Activated CD4-positive, alpha-beta T cell treated with anti-CD3 and anti-CD28 coated beads for 36 hours (primary cell): ENCODE measurements at regions not wholly inside any gene's neighbourhood (a gene's known extent, or its start where the extent isn't known, plus 50 kb on each side); places are given as distances from the start of the nearest gene placed in this dataset.
"Not testable (repeated sequence)": the region's sequence is repeated elsewhere in the genome, so short reads cannot be mapped to it uniquely, and the experiment has no call there.

Experiments used
- ATAC-seq: fragments of 200-7000 bp; cut with Tn5 transposase; one replicate; pipeline ENCODE4 v1.10.0; 2021; ENCODE audit warnings: mild to moderate bottlenecking, moderate library complexity
- CTCF ChIA-PET: fragments of 350-600 bp; sonication (Branson Sonifier 250); formaldehyde crosslinking; loops from one replicate; lab custom pipeline; 2021; ENCODE audit warnings: antibody characterized with exemption; lab: Charles Lee
- POLR2A ChIA-PET: fragments of 350-600 bp; sonication (Branson Sonifier 250); formaldehyde crosslinking; loops from one replicate; lab custom pipeline; 2021; ENCODE audit warnings: antibody characterized with exemption, inconsistent platforms; lab: Charles Lee
- DNase-seq: peaks from one replicate; pipeline ENCODE4 v3.0.0-alpha.2; 2020
- H3K27ac Mint-ChIP-seq: one replicate; pipeline ENCODE4 v1.8.0; 2021; ENCODE audit warnings: mixed read lengths
- H3K27me3 Mint-ChIP-seq: one replicate; pipeline ENCODE4 v1.8.0; 2021; ENCODE audit warnings: mixed read lengths
- H3K36me3 Mint-ChIP-seq: one replicate; pipeline ENCODE4 v1.8.0; 2021; ENCODE audit warnings: low read depth, mixed read lengths
- H3K4me1 Mint-ChIP-seq: one replicate; pipeline ENCODE4 v1.8.0; 2021; ENCODE audit warnings: mixed read lengths
- H3K4me3 Mint-ChIP-seq: one replicate; pipeline ENCODE4 v1.8.0; 2021; ENCODE audit warnings: mild to moderate bottlenecking, moderate library complexity, mixed read lengths
- H3K9me3 Mint-ChIP-seq: one replicate; pipeline ENCODE4 v1.8.0; 2021; ENCODE audit warnings: low read depth, mixed read lengths
- intact Hi-C, 2 experiments: fragments of 100-400 bp; cut with DNase I in 1 of 2; cut with micrococcal nuclease in 1 of 2; formaldehyde crosslinking; loops; one replicate each; pipeline versions ENCODE4 v1.14.2 to v1.15.1; 2022 to 2024; cut with DNase I, micrococcal nuclease

DNA sequence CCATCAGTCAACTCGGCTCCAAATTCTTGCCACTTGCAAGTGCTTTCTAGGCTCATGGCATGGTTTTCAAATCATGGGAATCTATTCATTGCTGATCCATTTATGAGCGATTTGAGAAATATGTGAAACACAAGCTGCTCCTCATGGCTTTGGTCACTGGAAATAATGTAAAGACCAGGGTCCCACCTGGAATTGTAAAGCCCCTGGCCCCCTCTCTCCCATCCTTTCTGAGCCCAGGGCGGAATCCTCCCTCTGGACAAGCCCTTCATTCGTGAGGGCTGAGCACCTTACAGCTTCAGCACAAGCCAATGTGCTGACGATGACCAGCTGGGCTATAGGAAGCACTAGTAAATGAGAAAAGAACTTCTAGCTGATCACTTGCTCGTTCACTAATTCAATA is 96.0 kb downstream of the RNASET2 start:
- no peaks in the 10 kb centered on the region for H3K36me3 Mint-ChIP-seq
- H3K27ac Mint-ChIP-seq, result no peak overlapping the region
- ChIA-PET CTCF (interaction anchor here (0.7 to 2.8 kb wide), 4 partner anchors 8 to 130 kb away, joined by 3 to 8 read pairs (median 4); no protein-coding TSS in a partner anchor), POLR2A (no interaction called here)
- intact Hi-C loops, result loop anchor here in 1 of 2 experiments (5.0 kb wide), 1 partner anchor 63 kb away; no protein-coding TSS in a partner anchor
- H3K4me3 Mint-ChIP-seq, result no peak overlapping the region
- peaks cover 8% of the 10 kb centered on the region for H3K27me3 Mint-ChIP-seq
- H3K9me3 Mint-ChIP-seq, result no peaks in the 10 kb centered on the region
- DNase-seq, result no peak
- no peak for ATAC-seq
- H3K4me1 Mint-ChIP-seq, result peaks cover 7% of the 10 kb centered on the region

- ChIA-PET POLR2A (no interaction called here), CTCF (no interaction called here)
- intact Hi-C loops, result no loop called here
- no peak for DNase-seq
- H3K27ac Mint-ChIP-seq, result no peak overlapping the region
- H3K27me3 Mint-ChIP-seq, result peaks cover under 1% of the 10 kb centered on the region
- H3K4me3 Mint-ChIP-seq, result no peak overlapping the region
- H3K36me3 Mint-ChIP-seq, result no peaks in the 10 kb centered on the region
- H3K9me3 Mint-ChIP-seq, result no peaks in the 10 kb centered on the region
- ATAC-seq, result no peak
- peaks cover 5% of the 10 kb centered on the region for H3K4me1 Mint-ChIP-seq
Observed at GRCh38 chr6:166855416-166855815, 100.9 kb downstream of the RNASET2 start.

- intact Hi-C loops, result no loop called here
- no peak overlapping the region for H3K4me3 Mint-ChIP-seq
- ChIA-PET CTCF (no interaction called here), POLR2A (no interaction called here)
- H3K9me3 Mint-ChIP-seq, result no peaks in the 10 kb centered on the region
- no peak for DNase-seq
- H3K27ac Mint-ChIP-seq, result no peak overlapping the region
- ATAC-seq, result no peak
- H3K27me3 Mint-ChIP-seq, result no peaks in the 10 kb centered on the region
- H3K4me1 Mint-ChIP-seq, result peaks cover 5% of the 10 kb centered on the region
- no peaks in the 10 kb centered on the region for H3K36me3 Mint-ChIP-seq
Observed at GRCh38 chr6:166853371-166854325, 102.7 kb downstream of the RNASET2 start.

GRCh38 chr6:166852451-166852975 is 103.8 kb downstream of the RNASET2 start:
- Mint-ChIP-seq H3K4me1 (peaks cover 5% of the 10 kb centered on the region), H3K36me3 (no peaks in the 10 kb centered on the region), H3K27ac (no peak overlapping the region), H3K9me3 (peaks cover 2% of the 10 kb centered on the region), H3K27me3 (no peaks in the 10 kb centered on the region), H3K4me3 (no peak overlapping the region)
- ATAC-seq (peak; percentile 26), DNase-seq (peak; percentile 38)
- CTCF ChIA-PET, result interaction anchor here (1.0 kb wide), 2 partner anchors 8 to 11 kb away, joined by 3 read pairs; no protein-coding TSS in a partner anchor
- intact Hi-C loops, result no loop called here
- POLR2A ChIA-PET, result no interaction called here

DNA sequence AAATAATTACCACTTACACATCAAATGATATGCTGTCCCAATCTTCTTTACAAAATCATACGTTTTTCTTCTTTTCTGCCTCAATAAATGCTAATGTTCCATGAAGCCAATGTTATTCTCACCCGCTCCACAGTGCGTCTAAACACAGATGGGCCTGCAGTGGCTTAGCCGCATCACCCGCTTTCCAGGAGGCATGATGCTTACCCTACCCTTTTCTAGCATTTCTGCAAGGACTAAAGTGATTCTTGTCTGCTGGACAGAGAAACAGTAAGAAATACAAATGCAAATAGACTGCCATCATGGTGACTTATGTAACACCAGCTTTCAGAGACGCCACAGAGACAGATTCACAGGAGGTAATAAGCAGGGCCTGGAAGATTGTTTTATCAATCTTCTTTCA is 104.4 kb downstream of the RNASET2 start:
- ChIA-PET CTCF (interaction anchor here (1.0 kb wide), 2 partner anchors 8 to 11 kb away, joined by 3 read pairs; no protein-coding TSS in a partner anchor), POLR2A (no interaction called here)
- H3K4me1 Mint-ChIP-seq, result peaks cover 5% of the 10 kb centered on the region
- peaks cover 2% of the 10 kb centered on the region for H3K9me3 Mint-ChIP-seq
- no peak overlapping the region for H3K4me3 Mint-ChIP-seq
- H3K27ac Mint-ChIP-seq, result no peak overlapping the region
- ATAC-seq (no peak), DNase-seq (no peak)
- no peaks in the 10 kb centered on the region for H3K36me3 Mint-ChIP-seq
- intact Hi-C loops, result no loop called here
- no peaks in the 10 kb centered on the region for H3K27me3 Mint-ChIP-seq

DNA sequence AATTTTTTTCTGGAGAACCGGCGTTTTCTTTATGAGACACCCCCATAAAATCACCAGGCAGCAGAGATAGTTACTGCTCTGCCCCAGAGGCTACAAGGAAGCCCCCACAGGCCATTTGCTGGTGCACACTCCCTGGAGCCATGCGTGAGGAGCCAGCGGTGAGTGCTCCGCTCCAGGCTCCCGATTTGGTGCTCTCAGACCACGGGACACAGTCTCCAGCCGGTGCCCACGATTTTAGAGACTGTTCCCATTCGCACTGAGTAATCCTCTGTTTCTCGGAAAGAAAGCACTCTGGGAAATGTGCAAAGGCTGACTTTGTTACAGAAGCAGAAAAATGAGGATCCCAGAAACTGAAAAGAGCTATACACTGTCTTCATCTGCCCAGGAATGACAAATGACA is 104.9 kb downstream of the RNASET2 start:
- DNase-seq (no peak), ATAC-seq (no peak)
- Mint-ChIP-seq H3K4me3 (no peak overlapping the region), H3K9me3 (peaks cover 2% of the 10 kb centered on the region), H3K27ac (no peak overlapping the region), H3K36me3 (no peaks in the 10 kb centered on the region), H3K4me1 (peaks cover 5% of the 10 kb centered on the region), H3K27me3 (no peaks in the 10 kb centered on the region)
- intact Hi-C loops, result no loop called here
- CTCF ChIA-PET, result interaction anchor here (1.0 kb wide), 2 partner anchors 9 to 10 kb away, joined by 3 read pairs; no protein-coding TSS in a partner anchor
- POLR2A ChIA-PET, result no interaction called here

DNA sequence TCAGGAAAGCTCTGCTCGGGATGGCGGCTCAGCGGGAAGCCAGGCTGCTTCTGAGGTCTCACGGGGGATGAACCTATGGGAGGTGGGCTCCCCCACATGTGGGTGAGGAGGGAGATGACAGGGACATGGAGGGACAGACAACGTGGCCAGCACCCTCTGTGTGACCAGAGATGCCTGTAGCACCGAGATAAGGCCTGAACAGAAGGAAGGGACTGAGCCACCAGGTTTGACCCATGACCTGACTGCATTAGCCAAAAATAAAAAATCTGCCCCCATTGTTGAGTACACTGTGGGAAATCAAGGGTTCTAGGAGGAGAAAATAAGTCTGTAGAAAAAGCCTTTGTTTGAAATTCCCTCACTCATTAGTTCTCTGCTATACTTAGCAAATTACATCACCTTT is 105.7 kb downstream of the RNASET2 start:
- Mint-ChIP-seq H3K27ac (no peak overlapping the region), H3K36me3 (no peaks in the 10 kb centered on the region), H3K4me3 (no peak overlapping the region), H3K9me3 (peaks cover 2% of the 10 kb centered on the region), H3K4me1 (peaks cover 5% of the 10 kb centered on the region), H3K27me3 (no peaks in the 10 kb centered on the region)
- CTCF ChIA-PET, result interaction anchor here (1.5 kb wide), 1 partner anchor 10 kb away, joined by 4 read pairs; no protein-coding TSS in a partner anchor
- DNase-seq (no peak), ATAC-seq (no peak)
- POLR2A ChIA-PET, result no interaction called here
- intact Hi-C loops, result no loop called here

DNA sequence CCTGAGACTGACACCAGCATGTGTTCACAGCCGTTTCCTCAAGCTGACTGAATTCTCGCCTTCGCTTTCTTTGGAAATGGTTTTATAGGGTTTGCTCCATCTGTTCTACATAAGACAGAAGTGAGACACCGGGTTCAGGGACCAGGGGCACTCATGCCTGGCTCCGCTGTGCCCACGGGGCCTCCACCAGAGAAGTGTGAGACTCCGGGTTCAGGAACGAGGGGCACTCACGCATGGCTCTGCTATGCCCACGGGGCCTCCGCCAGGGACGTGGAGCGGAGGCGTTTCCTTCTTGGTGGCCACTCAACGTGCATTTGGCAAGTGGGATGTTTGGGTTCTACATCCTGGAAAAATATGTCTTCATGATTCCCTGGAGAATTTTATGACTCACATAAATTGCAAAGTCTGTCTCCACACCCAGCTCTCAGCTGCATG is 106.6 kb downstream of the RNASET2 start:
- Mint-ChIP-seq H3K27me3 (no peaks in the 10 kb centered on the region), H3K4me1 (peaks cover 5% of the 10 kb centered on the region), H3K36me3 (no peaks in the 10 kb centered on the region), H3K9me3 (peaks cover 2% of the 10 kb centered on the region), H3K27ac (no peak overlapping the region), H3K4me3 (no peak overlapping the region)
- ChIA-PET POLR2A (no interaction called here), CTCF (interaction anchor here (1.5 kb wide), 1 partner anchor 9 kb away, joined by 4 read pairs; no protein-coding TSS in a partner anchor)
- intact Hi-C loops, result no loop called here
- DNase-seq, result no peak
- ATAC-seq, result no peak

GRCh38 chr6:166848979-166849748 is 107.2 kb downstream of the RNASET2 start:
- Mint-ChIP-seq H3K27me3 (no peaks in the 10 kb centered on the region), H3K4me3 (no peak overlapping the region), H3K9me3 (peaks cover 2% of the 10 kb centered on the region), H3K36me3 (no peaks in the 10 kb centered on the region), H3K4me1 (peaks cover 5% of the 10 kb centered on the region), H3K27ac (no peak overlapping the region)
- no peak for DNase-seq
- intact Hi-C loops, result no loop called here
- ChIA-PET POLR2A (no interaction called here), CTCF (interaction anchor here (1.5 kb wide), 1 partner anchor 8 kb away, joined by 4 read pairs; no protein-coding TSS in a partner anchor)
- ATAC-seq, result no peak

DNA sequence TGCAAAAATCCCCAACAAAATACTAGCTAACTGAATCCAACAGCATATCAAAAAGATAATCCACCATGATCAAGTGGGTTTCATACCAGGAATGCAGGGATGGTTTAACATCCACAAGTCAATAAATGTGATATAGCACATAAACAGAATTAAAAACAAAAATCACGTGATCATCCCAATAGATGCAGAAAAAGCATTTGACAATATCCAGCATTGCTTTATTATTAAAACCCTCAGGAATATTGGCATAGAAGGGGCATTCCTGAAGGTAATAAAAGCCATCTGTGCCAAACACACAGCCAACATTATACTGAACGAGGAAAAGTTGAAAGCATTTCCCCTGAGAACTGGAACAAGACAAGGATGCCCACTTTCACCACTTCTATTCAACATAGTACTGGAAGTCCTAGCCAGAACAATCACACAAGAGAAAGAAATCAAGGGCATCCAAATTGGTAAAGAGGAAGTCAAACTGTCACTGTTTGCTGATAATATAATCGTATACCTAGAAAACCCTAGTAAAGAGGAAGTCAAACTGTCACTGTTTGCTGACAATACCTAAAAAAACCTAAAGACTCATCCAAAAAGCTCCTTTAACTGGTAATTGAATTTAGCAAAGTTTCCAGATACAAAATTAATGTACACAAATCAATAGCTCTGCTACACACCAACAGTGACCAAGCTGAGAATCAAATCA is 109.8 kb downstream of the RNASET2 start:
- ATAC-seq, H3K27ac Mint-ChIP-seq, H3K4me1 Mint-ChIP-seq, H3K9me3 Mint-ChIP-seq, H3K4me3 Mint-ChIP-seq, CTCF ChIA-PET, DNase-seq, POLR2A ChIA-PET, intact Hi-C loops, H3K27me3 Mint-ChIP-seq, H3K36me3 Mint-ChIP-seq: not testable (repeated sequence)

- no peak for DNase-seq
- Mint-ChIP-seq H3K27me3 (no peaks in the 10 kb centered on the region), H3K4me3 (no peak overlapping the region), H3K4me1 (peaks cover 3% of the 10 kb centered on the region), H3K27ac (no peak overlapping the region), H3K9me3 (no peaks in the 10 kb centered on the region), H3K36me3 (no peaks in the 10 kb centered on the region)
- ChIA-PET CTCF (no interaction called here), POLR2A (no interaction called here)
- intact Hi-C loops, result no loop called here
- ATAC-seq, result no peak
Observed at GRCh38 chr6:166842607-166843006, 113.7 kb downstream of the RNASET2 start.
